Activated naive CD8-positive, alpha-beta T cell treated with anti-CD3 and anti-CD28 coated beads for 36 hours (primary cell): ENCODE measurements at regions not wholly inside any gene's neighbourhood (a gene's known extent, or its start where the extent isn't known, plus 50 kb on each side); places are given as distances from the start of the nearest gene placed in this dataset.

Experiments used
- DNase-seq: peaks from one replicate; pipeline ENCODE4 v3.0.0; 2021
- H3K27ac Mint-ChIP-seq: one replicate; pipeline ENCODE4 v1.8.0; 2022; ENCODE audit warnings: mild to moderate bottlenecking, moderate library complexity, mixed read lengths
- H3K27me3 Mint-ChIP-seq: one replicate; pipeline ENCODE4 v1.8.0; 2022; ENCODE audit warnings: mild to moderate bottlenecking, mixed read lengths
- H3K36me3 Mint-ChIP-seq: one replicate; pipeline ENCODE4 v1.8.0; 2021; ENCODE audit warnings: mild to moderate bottlenecking, mixed read lengths
- H3K4me1 Mint-ChIP-seq: one replicate; pipeline ENCODE4 v1.8.0; 2021; ENCODE audit warnings: mixed read lengths
- H3K4me3 Mint-ChIP-seq: one replicate; pipeline ENCODE4 v1.8.0; 2022; ENCODE audit warnings: mild to moderate bottlenecking, moderate library complexity, mixed read lengths
- H3K9me3 Mint-ChIP-seq: one replicate; pipeline ENCODE4 v1.8.0; 2022; ENCODE audit warnings: mixed read lengths

DNA sequence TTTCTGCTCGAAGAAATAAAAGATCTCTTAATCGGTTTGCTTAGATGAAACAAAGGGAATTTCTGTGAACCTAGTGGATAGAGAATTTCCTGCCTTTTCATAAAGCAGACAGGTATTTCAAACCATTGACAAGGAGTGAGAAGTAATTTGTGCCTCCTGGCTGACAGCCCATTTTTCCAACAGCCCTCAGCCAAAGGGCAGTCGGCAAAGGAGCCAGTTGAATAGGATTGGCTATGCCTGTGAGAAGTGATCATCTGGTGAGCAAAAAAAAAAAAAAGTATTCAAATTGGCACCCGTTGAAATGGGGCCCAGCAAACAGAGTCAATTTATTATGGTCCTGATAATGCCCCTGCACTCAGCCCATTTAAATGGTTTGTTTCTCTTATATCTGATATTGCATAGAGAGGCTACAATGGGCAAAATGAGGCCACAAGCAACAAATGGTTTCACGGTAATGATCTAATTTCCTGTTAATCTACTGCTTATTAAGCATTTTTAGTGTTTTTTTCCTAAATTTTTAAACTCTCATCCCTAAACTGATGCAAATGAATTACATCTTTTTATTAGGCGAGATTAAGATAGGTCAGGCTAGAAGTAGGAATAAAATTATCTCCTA, 477.5 kb downstream of the NUF2 start:
- H3K27me3 Mint-ChIP-seq: no peaks in the 10 kb centered on the region
- H3K27ac Mint-ChIP-seq: no peak overlapping the region
- no peaks in the 10 kb centered on the region for H3K4me1 Mint-ChIP-seq
- DNase-seq: no peak
- H3K9me3 Mint-ChIP-seq: peaks cover 3% of the 10 kb centered on the region
- H3K4me3 Mint-ChIP-seq: no peak overlapping the region
- no peaks in the 10 kb centered on the region for H3K36me3 Mint-ChIP-seq

DNA sequence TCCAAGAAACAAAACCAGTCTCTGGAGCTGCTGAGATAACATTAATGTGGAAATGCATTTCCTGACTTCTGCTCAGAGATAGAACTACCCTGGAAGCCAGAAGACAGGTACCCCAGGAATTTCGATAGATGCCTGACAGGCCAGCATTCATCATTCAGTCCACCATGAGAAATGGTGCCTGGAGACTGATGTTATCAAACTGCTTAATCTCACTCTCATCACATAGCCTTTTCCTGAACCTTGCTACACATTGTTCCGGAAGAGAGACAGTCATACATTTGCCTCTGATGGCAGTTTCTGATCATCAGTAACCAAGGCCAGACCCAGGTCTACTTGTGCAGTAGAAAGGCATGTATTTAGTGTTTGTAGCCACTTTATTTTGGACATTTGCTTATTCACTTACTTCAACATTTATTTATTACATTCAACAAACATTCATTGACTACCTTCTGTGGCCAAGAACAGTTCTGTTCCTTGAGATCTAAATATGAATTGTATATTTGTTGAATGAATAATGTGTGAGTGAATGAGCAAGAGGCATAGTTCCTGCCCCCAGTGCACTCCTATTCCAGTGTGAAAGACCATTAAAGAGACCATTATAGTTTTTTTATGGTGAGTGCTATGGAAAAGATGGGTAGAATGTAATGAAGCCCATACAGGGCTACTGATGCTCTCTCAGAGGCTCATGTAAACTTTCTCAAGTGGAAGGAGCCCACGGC, 485.7 kb downstream of the NUF2 start:
- Mint-ChIP-seq H3K27me3 (no peaks in the 10 kb centered on the region), H3K36me3 (no peaks in the 10 kb centered on the region), H3K4me3 (no peak overlapping the region), H3K27ac (no peak overlapping the region), H3K4me1 (no peaks in the 10 kb centered on the region), H3K9me3 (peaks cover 7% of the 10 kb centered on the region)
- DNase-seq: no peak

DNA sequence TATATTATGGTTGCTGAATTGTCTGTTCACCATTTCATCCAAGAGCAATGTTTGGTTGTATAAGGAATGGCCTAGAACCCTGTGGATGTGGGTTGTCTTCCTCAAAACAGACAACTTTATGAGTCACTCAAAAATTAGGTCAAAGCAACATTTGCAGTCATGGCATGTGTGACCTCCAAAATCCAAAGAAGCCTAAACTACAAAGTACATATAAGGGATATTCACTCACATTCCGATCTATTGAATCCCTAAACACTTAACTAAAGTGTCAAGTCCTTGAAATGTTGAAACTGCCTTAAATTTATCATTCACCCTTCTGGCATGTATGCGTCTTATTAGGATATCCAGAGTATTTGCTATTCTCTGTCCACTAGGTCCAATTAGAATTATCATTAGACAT, 491.5 kb downstream of the NUF2 start:
- H3K27ac Mint-ChIP-seq: no peak overlapping the region
- no peaks in the 10 kb centered on the region for H3K36me3 Mint-ChIP-seq
- H3K4me1 Mint-ChIP-seq: no peaks in the 10 kb centered on the region
- no peak overlapping the region for H3K4me3 Mint-ChIP-seq
- no peaks in the 10 kb centered on the region for H3K27me3 Mint-ChIP-seq
- H3K9me3 Mint-ChIP-seq: no peaks in the 10 kb centered on the region
- DNase-seq: no peak

DNA sequence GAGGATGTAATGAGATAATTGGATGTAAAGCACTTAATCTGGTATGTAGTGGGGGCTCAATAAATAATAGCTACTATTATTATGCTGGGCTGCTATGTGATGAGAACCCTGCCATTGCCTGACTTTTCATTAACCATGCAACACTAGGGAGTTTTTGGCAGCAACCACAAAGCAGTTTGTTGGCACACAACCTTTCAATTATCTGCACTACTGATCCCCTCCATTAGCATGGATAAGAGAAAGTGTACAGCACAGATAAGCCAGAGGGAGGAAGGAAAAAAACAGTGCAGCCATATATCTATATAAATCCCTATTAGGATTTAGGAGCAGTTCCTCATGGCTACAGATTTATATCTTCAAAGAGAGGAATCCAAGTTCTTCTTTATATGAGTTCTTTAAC, 498.5 kb downstream of the NUF2 start:
- no peaks in the 10 kb centered on the region for H3K36me3 Mint-ChIP-seq
- H3K4me3 Mint-ChIP-seq: no peak overlapping the region
- H3K4me1 Mint-ChIP-seq: no peaks in the 10 kb centered on the region
- DNase-seq: no peak
- no peaks in the 10 kb centered on the region for H3K9me3 Mint-ChIP-seq
- no peak overlapping the region for H3K27ac Mint-ChIP-seq
- no peaks in the 10 kb centered on the region for H3K27me3 Mint-ChIP-seq

DNA sequence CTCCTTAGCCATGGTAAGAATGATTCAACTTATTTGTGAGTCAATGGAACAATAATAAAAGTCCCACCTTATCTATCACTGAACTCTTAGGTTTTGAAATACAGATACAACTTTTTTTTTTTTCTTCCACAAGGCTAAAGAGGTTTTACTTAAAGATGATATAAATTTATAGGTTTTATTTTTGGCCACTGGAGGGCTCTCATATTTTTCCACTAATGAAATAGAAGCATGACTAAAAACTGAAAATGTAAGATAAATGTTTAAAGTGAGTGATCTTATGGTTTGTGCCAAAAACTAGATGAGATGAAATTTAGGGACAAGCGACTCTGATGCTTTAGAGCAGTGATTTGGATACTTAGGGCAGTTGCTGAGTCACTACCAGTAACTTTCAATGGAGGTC, 499.0 kb downstream of the NUF2 start:
- no peak for DNase-seq
- Mint-ChIP-seq H3K27ac (no peak overlapping the region), H3K36me3 (no peaks in the 10 kb centered on the region), H3K4me3 (no peak overlapping the region), H3K4me1 (no peaks in the 10 kb centered on the region), H3K27me3 (no peaks in the 10 kb centered on the region), H3K9me3 (no peaks in the 10 kb centered on the region)

DNA sequence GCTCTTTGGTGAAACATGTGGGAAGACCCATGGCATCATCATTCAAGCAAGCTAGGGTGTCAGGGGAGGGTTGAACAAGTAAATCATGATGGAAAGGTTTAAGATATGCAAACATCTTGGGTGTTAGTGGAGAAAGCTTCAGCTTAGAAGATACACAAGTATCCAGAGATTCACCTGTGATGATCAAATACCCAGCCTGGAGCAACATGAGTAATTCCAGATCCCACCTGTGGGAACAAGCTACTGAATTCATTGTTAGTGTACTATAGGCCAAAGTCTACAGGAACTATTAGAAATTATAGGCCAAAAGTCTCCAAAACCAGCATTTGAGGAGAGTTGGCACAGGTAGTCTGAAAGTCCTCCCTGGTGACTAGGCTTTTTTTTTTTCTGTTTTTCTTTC, 499.9 kb downstream of the NUF2 start:
- H3K36me3 Mint-ChIP-seq: no peaks in the 10 kb centered on the region
- no peaks in the 10 kb centered on the region for H3K27me3 Mint-ChIP-seq
- H3K9me3 Mint-ChIP-seq: no peaks in the 10 kb centered on the region
- H3K27ac Mint-ChIP-seq: no peak overlapping the region
- no peaks in the 10 kb centered on the region for H3K4me1 Mint-ChIP-seq
- no peak for DNase-seq
- no peak overlapping the region for H3K4me3 Mint-ChIP-seq

DNA sequence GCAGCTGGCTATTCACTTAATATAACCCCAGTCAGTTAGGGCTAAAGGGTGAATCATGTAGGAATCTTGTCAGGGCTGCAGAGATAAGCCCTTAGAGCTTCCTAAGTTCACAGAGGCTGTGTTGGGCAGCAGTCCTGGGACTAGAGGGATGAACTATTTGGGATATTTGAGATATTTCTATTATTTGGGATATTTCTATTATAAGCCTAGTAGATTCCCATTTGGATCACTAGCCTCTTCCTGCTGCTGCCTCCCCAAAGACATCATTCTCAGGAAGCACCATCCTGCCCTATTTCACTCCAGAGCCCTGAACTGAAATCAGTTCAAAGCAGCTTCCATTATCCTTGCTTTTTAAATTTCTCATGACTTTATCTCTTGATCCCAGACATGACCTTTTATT, 501.3 kb downstream of the NUF2 start:
- H3K4me1 Mint-ChIP-seq: no peaks in the 10 kb centered on the region
- no peak for DNase-seq
- no peaks in the 10 kb centered on the region for H3K36me3 Mint-ChIP-seq
- no peak overlapping the region for H3K4me3 Mint-ChIP-seq
- no peak overlapping the region for H3K27ac Mint-ChIP-seq
- no peaks in the 10 kb centered on the region for H3K9me3 Mint-ChIP-seq
- H3K27me3 Mint-ChIP-seq: no peaks in the 10 kb centered on the region

DNA sequence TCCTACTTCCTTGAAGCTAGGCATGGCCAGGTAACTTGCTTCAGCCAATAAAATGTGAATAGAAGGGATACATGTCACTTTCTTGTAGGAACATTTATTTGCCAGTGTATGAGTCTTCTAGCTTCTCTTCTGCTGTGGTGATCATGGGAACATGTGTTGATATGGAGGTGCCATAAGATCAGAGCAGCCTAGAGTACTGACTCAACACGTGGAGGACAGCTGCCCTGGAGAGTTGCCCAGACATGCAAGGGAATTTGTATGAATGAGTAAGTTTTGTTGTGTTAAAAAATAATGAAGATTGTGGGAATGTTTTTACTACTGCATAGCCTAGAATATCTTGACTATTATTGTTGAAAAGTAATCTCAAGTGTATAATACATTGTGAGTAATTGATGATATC, 502.3 kb downstream of the NUF2 start:
- H3K9me3 Mint-ChIP-seq: no peaks in the 10 kb centered on the region
- no peaks in the 10 kb centered on the region for H3K4me1 Mint-ChIP-seq

DNA sequence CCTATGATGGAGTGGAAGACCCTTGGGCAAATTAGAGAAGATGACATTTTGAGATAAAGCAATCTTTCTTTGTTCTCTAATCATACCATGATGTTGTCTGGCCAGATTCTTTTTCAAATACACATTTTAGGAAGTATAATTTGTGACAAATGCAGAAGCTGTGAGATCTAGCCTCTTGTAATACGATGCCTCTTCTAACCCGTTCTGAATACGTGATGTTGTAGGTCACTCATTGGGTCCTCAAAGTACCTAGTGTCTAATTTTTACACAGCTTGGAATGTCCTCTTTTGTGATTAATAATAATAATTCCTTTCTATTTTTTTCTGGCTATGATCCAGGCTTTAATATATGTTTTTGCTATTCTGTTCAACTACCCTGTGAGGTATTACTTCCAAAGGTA, 502.7 kb downstream of the NUF2 start:
- H3K27me3 Mint-ChIP-seq: no peaks in the 10 kb centered on the region
- no peaks in the 10 kb centered on the region for H3K36me3 Mint-ChIP-seq
- H3K9me3 Mint-ChIP-seq: no peaks in the 10 kb centered on the region
- no peaks in the 10 kb centered on the region for H3K4me1 Mint-ChIP-seq
- H3K27ac Mint-ChIP-seq: no peak overlapping the region
- DNase-seq: no peak
- H3K4me3 Mint-ChIP-seq: no peak overlapping the region

More for the DNA sequence above, 502.3 kb downstream of the NUF2 start:
- no peak for DNase-seq
- Mint-ChIP-seq H3K36me3 (no peaks in the 10 kb centered on the region), H3K4me3 (no peak overlapping the region), H3K27ac (no peak overlapping the region), H3K27me3 (no peaks in the 10 kb centered on the region)

DNA sequence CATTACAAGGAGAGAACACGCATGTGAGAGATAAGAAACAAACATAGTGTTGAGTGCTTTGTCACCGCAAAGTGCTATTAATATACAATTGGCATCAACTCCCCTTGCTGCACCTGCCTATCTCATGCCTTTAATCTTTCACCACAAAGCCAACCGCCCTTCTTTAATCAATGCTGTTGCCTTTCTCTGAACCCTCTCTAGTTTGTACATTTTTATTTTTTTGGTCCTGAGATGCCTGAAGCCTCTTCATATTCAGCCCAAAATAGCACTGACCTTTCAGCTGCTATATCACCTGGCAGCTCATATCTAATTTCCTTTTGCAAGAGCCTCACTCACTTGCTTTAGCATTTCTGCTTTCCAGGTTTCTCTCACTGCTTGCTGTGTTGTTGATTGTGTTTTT, 504.7 kb downstream of the NUF2 start:
- H3K36me3 Mint-ChIP-seq: no peaks in the 10 kb centered on the region
- no peaks in the 10 kb centered on the region for H3K9me3 Mint-ChIP-seq
- H3K27ac Mint-ChIP-seq: no peak overlapping the region
- no peaks in the 10 kb centered on the region for H3K27me3 Mint-ChIP-seq
- no peak overlapping the region for H3K4me3 Mint-ChIP-seq
- H3K4me1 Mint-ChIP-seq: no peaks in the 10 kb centered on the region
- DNase-seq: no peak

DNA sequence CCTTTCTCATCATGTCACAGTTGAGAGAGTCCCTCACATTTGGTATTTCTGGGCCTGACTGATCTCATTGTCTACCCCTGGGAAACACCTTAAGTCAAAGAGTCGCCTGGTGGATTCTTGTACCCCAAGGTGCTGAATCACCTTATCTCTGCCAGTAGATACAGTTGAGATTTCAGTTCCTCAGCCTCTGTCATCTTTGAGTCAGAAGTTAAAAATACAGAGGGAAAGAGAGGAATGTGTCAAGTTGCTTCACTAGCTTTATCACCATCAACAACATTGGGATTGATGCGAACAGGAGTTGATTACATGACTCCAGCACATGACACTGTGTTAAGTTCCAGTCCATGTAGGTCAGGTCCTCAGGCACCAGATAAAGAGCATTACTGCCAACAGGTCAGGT, 513.0 kb downstream of the NUF2 start:
- Mint-ChIP-seq H3K27me3 (no peaks in the 10 kb centered on the region), H3K36me3 (no peaks in the 10 kb centered on the region), H3K4me1 (no peaks in the 10 kb centered on the region)

DNA sequence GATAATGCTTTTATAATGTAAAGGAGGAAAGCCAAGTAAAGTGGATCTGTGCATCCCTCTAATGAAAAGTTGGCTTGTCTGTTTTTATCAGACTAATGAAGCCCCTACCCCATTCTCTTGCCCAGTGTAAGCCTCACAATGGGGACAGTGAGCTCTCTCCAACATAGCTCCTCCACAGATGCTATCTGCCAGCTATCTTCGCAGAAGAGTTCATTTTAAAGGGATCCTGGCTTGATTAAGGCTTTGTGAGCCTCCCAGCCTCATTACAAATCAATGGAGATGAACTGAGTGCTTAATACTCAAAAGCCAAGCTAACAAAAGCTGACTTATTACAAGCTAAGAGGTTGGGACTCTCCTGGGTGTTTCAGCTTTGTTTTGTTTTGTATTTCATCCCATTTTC, 514.7 kb downstream of the NUF2 start:
- Mint-ChIP-seq H3K36me3 (no peaks in the 10 kb centered on the region), H3K27me3 (no peaks in the 10 kb centered on the region), H3K4me1 (no peaks in the 10 kb centered on the region), H3K27ac (no peak overlapping the region), H3K9me3 (no peaks in the 10 kb centered on the region), H3K4me3 (no peak overlapping the region)
- DNase-seq: no peak

More for the DNA sequence above, 513.0 kb downstream of the NUF2 start:
- Mint-ChIP-seq H3K9me3 (no peaks in the 10 kb centered on the region), H3K27ac (no peak overlapping the region), H3K4me3 (no peak overlapping the region)
- no peak for DNase-seq

DNA sequence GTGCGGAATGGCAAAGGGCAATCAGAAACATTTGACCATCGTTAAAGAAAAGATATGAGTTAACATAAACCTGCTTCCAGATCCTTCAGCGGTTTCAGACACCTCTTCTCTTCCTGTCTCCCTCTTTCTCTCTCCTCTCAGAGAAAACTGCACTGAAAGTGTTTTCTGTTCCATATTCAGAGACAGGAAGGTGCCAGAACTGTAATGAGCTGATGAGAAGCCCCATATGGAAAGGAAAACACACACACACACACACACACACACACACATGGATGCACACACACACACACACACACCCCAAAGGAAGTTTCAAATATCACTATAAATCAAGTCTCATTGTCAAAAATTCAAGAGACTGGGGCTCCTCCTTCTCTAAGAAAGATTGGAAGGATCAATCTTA, 515.5 kb downstream of the NUF2 start:
- no peak overlapping the region for H3K27ac Mint-ChIP-seq
- H3K4me1 Mint-ChIP-seq: no peaks in the 10 kb centered on the region
- H3K4me3 Mint-ChIP-seq: no peak overlapping the region
- no peaks in the 10 kb centered on the region for H3K9me3 Mint-ChIP-seq
- H3K27me3 Mint-ChIP-seq: no peaks in the 10 kb centered on the region
- H3K36me3 Mint-ChIP-seq: no peaks in the 10 kb centered on the region
- no peak for DNase-seq

DNA sequence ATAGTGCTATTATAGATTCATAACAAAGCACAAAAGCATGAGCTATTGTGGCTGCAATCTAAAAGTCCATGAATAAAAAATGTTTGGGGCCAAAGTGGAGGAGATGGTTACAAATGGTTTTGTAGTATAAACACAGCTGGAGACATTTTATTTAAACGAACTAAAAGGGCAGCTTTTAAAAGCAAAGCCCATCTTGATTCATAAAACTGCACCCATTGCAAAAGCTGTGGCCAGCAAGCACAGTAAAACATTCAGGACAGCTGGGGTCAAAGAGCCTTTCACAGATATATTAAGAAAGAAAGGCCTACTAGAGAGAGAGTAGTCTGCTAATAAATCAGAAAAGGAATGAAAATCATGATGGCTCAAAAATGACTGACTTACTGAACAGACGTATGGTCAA, 520.8 kb downstream of the NUF2 start:
- H3K27me3 Mint-ChIP-seq: no peaks in the 10 kb centered on the region
- no peak for DNase-seq
- no peak overlapping the region for H3K4me3 Mint-ChIP-seq
- H3K36me3 Mint-ChIP-seq: no peaks in the 10 kb centered on the region
- no peaks in the 10 kb centered on the region for H3K4me1 Mint-ChIP-seq
- peaks cover 5% of the 10 kb centered on the region for H3K9me3 Mint-ChIP-seq
- H3K27ac Mint-ChIP-seq: no peak overlapping the region

DNA sequence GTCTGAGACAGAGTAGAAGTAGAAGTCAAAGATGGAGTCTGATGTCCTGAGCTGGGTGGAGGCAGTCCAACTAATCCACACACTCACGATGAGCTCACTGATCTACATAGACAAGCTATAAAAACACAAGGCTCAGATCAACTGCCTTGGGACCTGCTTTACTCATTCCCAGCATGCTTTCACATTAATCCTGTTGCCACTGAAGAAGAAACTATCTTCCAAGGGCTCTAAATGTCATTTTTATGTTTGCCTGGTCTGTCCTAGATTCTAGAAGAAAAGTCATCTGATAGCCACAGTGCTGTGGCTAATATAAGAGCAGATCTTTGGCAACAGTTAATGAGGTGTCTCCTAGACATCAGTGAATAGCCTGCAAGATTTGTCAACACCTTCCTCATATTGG, 522.7 kb downstream of the NUF2 start:
- no peaks in the 10 kb centered on the region for H3K36me3 Mint-ChIP-seq
- no peaks in the 10 kb centered on the region for H3K4me1 Mint-ChIP-seq

DNA sequence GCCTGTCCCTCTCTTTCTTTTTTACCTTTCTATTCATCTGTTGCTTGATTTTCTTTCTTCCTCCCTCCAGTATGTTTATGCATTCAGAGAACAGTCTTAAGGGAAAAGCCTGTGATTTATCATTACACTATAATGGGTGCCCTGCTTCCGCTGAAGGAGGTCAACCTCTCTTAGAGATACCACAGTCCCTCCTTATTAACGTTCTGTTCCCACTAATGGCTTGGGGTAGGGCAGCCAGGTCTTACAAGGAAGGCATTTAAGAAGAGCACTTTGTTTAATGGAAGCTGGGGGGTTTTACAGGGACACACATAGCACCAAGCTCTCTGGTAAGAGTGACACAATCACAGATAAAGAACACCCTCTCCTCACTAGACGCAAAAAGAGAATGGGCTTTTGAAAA, 523.5 kb downstream of the NUF2 start:
- H3K4me3 Mint-ChIP-seq: no peak overlapping the region
- no peak for DNase-seq
- H3K9me3 Mint-ChIP-seq: peaks cover 8% of the 10 kb centered on the region
- no peak overlapping the region for H3K27ac Mint-ChIP-seq
- H3K4me1 Mint-ChIP-seq: no peaks in the 10 kb centered on the region
- no peaks in the 10 kb centered on the region for H3K36me3 Mint-ChIP-seq
- no peaks in the 10 kb centered on the region for H3K27me3 Mint-ChIP-seq

More for the DNA sequence above, 522.7 kb downstream of the NUF2 start:
- Mint-ChIP-seq H3K27ac (no peak overlapping the region), H3K9me3 (peaks cover 8% of the 10 kb centered on the region), H3K27me3 (no peaks in the 10 kb centered on the region), H3K4me3 (no peak overlapping the region)
- no peak for DNase-seq
